ENCODE measurements at regions not wholly inside any gene's neighbourhood (a gene's known extent, or its start where the extent isn't known, plus 50 kb on each side); places are given as distances from the start of the nearest gene placed in this dataset.

DNA sequence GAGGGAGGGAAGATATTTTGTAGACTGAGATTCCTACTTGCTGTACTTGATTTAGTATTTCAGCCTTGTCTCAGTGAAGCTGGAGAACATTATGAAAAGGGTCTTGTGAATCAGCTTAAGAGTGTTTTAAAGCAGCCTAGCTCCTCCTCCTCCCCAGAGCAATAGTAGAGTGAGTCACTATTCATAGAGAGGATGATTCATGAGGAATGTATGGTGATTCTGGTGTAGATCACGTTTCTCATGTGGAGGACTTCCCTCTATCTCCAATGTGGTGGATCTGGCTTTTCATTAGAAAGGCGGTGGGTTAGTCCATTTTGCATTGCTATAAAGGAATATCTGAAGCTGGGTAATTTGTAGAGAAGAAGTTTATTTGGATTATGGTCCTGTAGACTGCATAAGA lies 340.1 kb upstream of the CHRM2 start:
- Histone ChIP-seq H3K36me3 (ENCODE audit: control insufficient read depth, low read depth, low read length) (no peaks in the 10 kb centered on the region), H3K9ac (ENCODE audit: low read length) (no peak overlapping the region), H3K27me3 (ENCODE audit: control insufficient read depth, insufficient read depth, low read length) (no peaks in the 10 kb centered on the region), H3K27ac (ENCODE audit: low read length) (no peak overlapping the region), H3K4me1 (ENCODE audit: control insufficient read depth, low read depth, low read length) (no peaks in the 10 kb centered on the region), H3K9me3 (ENCODE audit: control insufficient read depth, low read depth, low read length) (no peaks in the 10 kb centered on the region), H3K4me3 (ENCODE audit: low read length) (no peak overlapping the region)

DNA sequence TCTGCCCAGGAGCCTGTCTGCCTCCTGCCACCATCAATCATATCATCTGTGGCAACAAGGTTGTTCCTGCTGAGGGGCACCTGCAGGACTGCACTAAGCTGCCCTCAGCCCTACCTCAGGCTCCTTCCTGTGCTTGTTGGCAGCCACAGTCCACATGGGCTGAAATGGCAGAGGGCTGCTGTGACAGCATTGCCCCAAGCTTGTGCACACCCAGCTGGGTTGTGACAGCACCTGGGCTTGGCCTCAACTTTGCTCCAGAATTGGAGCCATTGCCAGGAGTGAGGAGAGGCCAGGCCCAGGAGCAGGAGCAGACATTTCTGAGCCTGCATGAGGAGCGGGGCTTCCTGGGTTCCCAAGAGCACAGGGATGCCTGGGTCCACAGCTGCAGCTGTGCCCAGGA lies 340.9 kb upstream of the CHRM2 start:
- Histone ChIP-seq H3K9me3 (ENCODE audit: control insufficient read depth, low read depth, low read length) (no peaks in the 10 kb centered on the region), H3K36me3 (ENCODE audit: control insufficient read depth, low read depth, low read length) (no peaks in the 10 kb centered on the region), H3K9ac (ENCODE audit: low read length) (no peak overlapping the region), H3K4me1 (ENCODE audit: control insufficient read depth, low read depth, low read length) (no peaks in the 10 kb centered on the region), H3K4me3 (ENCODE audit: low read length) (no peak overlapping the region), H3K27me3 (ENCODE audit: control insufficient read depth, insufficient read depth, low read length) (no peaks in the 10 kb centered on the region), H3K27ac (ENCODE audit: low read length) (no peak overlapping the region)

DNA sequence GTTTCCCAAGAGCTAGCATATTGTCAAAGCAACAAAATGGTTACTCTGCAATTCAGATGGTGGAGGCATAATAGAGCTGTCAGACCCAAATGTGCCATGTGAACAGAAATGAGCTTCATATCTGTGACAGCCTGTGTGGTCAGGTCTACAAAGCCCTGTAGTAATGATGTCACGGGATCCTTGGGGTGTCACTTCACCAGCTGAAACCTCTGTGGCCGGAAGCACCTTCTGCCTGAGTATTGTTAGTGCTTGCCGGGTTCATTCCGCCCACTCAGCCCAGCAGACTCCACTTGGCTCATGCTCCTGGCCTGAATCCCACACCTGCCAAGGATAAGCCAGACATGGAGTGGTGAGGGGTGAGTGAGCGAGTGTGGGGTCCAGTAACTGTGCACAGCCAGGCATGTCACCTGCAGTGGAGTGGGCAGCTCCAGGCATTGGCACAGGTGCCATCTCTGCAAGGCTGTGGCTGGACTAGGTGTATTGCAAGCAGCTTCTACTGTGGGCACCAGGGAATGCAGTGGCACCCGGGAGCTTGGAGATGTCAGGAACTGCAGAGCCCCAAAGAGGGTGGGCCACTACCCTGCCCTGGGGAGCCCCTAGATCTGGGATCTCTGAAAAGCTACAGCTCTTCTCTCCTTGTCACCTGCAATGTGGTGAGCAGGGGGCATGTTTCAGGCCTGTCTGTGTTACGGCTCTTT lies 341.9 kb upstream of the CHRM2 start:
- Histone ChIP-seq H3K9me3 (ENCODE audit: control insufficient read depth, low read depth, low read length) (no peaks in the 10 kb centered on the region), H3K27ac (ENCODE audit: low read length) (no peak overlapping the region), H3K27me3 (ENCODE audit: control insufficient read depth, insufficient read depth, low read length) (no peaks in the 10 kb centered on the region), H3K4me1 (ENCODE audit: control insufficient read depth, low read depth, low read length) (no peaks in the 10 kb centered on the region), H3K4me3 (ENCODE audit: low read length) (no peak overlapping the region), H3K9ac (ENCODE audit: low read length) (no peak overlapping the region), H3K36me3 (ENCODE audit: control insufficient read depth, low read depth, low read length) (no peaks in the 10 kb centered on the region)

- no peaks in the 10 kb centered on the region for H3K36me3 ChIP-seq (ENCODE audit: control insufficient read depth, low read depth, low read length)
- no peak overlapping the region for H3K27ac ChIP-seq (ENCODE audit: low read length)
- no peaks in the 10 kb centered on the region for H3K4me1 ChIP-seq (ENCODE audit: control insufficient read depth, low read depth, low read length)
- H3K27me3 ChIP-seq (ENCODE audit: control insufficient read depth, insufficient read depth, low read length): no peaks in the 10 kb centered on the region
- no peak overlapping the region for H3K9ac ChIP-seq (ENCODE audit: low read length)
- no peak overlapping the region for H3K4me3 ChIP-seq (ENCODE audit: low read length)
- H3K9me3 ChIP-seq (ENCODE audit: control insufficient read depth, low read depth, low read length): no peaks in the 10 kb centered on the region
Observed at GRCh38 chr7:136523571-136523970, 344.9 kb upstream of the CHRM2 start.

DNA sequence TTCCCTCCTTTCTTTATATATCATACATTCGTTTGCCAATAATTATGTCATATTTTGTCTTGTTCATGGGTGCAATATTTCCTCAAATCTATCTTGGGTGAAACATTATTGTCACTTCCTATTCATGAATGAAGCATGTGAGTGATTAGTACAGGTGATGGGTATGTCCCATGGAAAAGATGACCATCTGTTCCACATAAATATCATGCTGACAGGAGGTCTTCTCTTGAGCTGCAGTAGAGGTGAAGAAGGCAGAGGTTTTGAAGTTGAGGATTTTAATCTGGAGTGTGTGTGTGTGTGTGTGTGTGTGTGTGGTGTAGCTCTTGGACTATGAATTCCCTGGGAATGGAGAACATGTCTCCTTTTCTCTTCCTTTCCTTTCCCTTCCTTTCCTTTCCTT lies 350.5 kb upstream of the CHRM2 start:
- H3K27me3 ChIP-seq (ENCODE audit: control insufficient read depth, insufficient read depth, low read length): no peaks in the 10 kb centered on the region
- no peak overlapping the region for H3K9ac ChIP-seq (ENCODE audit: low read length)
- no peaks in the 10 kb centered on the region for H3K36me3 ChIP-seq (ENCODE audit: control insufficient read depth, low read depth, low read length)
- H3K4me1 ChIP-seq (ENCODE audit: control insufficient read depth, low read depth, low read length): peaks cover 7% of the 10 kb centered on the region
- no peaks in the 10 kb centered on the region for H3K9me3 ChIP-seq (ENCODE audit: control insufficient read depth, low read depth, low read length)
- no peak overlapping the region for H3K4me3 ChIP-seq (ENCODE audit: low read length)
- H3K27ac ChIP-seq (ENCODE audit: low read length): no peak overlapping the region

- Histone ChIP-seq H3K4me1 (ENCODE audit: control insufficient read depth, low read depth, low read length) (peaks cover 7% of the 10 kb centered on the region), H3K4me3 (ENCODE audit: low read length) (no peak overlapping the region), H3K9me3 (ENCODE audit: control insufficient read depth, low read depth, low read length) (no peaks in the 10 kb centered on the region), H3K9ac (ENCODE audit: low read length) (no peak overlapping the region), H3K36me3 (ENCODE audit: control insufficient read depth, low read depth, low read length) (no peaks in the 10 kb centered on the region), H3K27ac (ENCODE audit: low read length) (no peak overlapping the region), H3K27me3 (ENCODE audit: control insufficient read depth, insufficient read depth, low read length) (no peaks in the 10 kb centered on the region)
Observed at GRCh38 chr7:136514776-136515175, 353.7 kb upstream of the CHRM2 start.

- H3K9me3 ChIP-seq (ENCODE audit: control insufficient read depth, low read depth, low read length): no peaks in the 10 kb centered on the region
Observed at GRCh38 chr7:136513744-136514143, 354.7 kb upstream of the CHRM2 start.

DNA sequence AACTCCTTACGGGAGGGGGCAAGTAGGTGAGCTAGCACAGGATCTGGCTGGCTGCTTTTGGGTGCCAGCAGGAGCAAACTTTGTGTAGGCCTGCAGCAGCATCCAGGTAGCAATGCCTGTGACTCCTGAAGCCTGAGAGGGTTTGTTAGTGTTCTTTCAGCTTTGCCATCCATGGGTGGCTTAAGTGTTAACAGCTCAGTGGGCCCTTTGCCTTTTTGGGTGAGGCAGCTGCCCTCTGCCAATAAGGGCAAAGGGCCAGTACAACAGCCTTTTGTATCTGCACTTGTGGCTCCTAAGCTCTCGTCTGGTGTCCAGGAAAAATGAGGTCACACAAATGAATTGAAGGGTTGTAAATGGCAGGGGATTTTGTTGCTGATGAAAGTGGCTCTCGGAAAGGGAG lies 359.0 kb upstream of the CHRM2 start:
- Histone ChIP-seq H3K27ac (ENCODE audit: low read length) (no peak overlapping the region), H3K4me3 (ENCODE audit: low read length) (no peak overlapping the region), H3K4me1 (ENCODE audit: control insufficient read depth, low read depth, low read length) (peaks cover 9% of the 10 kb centered on the region), H3K27me3 (ENCODE audit: control insufficient read depth, insufficient read depth, low read length) (no peaks in the 10 kb centered on the region), H3K36me3 (ENCODE audit: control insufficient read depth, low read depth, low read length) (no peaks in the 10 kb centered on the region), H3K9me3 (ENCODE audit: control insufficient read depth, low read depth, low read length) (no peaks in the 10 kb centered on the region), H3K9ac (ENCODE audit: low read length) (no peak overlapping the region)

More at GRCh38 chr7:136513744-136514143, 354.7 kb upstream of the CHRM2 start:
- no peaks in the 10 kb centered on the region for H3K27me3 ChIP-seq (ENCODE audit: control insufficient read depth, insufficient read depth, low read length)
- no peak overlapping the region for H3K4me3 ChIP-seq (ENCODE audit: low read length)
- H3K36me3 ChIP-seq (ENCODE audit: control insufficient read depth, low read depth, low read length): no peaks in the 10 kb centered on the region
- H3K27ac ChIP-seq (ENCODE audit: low read length): no peak overlapping the region
- peaks cover 7% of the 10 kb centered on the region for H3K4me1 ChIP-seq (ENCODE audit: control insufficient read depth, low read depth, low read length)
- H3K9ac ChIP-seq (ENCODE audit: low read length): no peak overlapping the region

DNA sequence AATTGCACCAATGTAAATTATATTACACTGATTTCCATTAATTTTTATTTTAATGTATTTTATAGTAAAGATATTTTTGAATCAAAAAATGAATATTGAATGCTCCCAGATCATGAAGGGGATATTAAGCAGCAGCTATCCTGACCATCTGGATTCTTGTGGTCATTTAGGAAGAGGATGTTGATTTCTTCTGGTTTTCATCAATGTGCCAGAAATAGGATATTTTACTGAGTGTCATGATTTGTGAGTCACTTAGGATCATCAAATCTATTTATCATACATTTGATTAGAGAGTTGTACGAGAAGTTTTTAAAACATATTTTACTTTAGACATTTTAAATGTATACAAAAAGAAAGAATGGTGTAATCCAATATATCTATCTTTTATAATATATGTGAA lies 366.3 kb upstream of the CHRM2 start:
- no peaks in the 10 kb centered on the region for H3K27me3 ChIP-seq (ENCODE audit: control insufficient read depth, insufficient read depth, low read length)
- H3K9ac ChIP-seq (ENCODE audit: low read length): no peak overlapping the region
- no peaks in the 10 kb centered on the region for H3K9me3 ChIP-seq (ENCODE audit: control insufficient read depth, low read depth, low read length)
- peaks cover 7% of the 10 kb centered on the region for H3K4me1 ChIP-seq (ENCODE audit: control insufficient read depth, low read depth, low read length)
- no peak overlapping the region for H3K27ac ChIP-seq (ENCODE audit: low read length)
- H3K36me3 ChIP-seq (ENCODE audit: control insufficient read depth, low read depth, low read length): no peaks in the 10 kb centered on the region
- H3K4me3 ChIP-seq (ENCODE audit: low read length): no peak overlapping the region

- no peaks in the 10 kb centered on the region for H3K9me3 ChIP-seq (ENCODE audit: control insufficient read depth, low read depth, low read length)
- H3K27ac ChIP-seq (ENCODE audit: low read length): no peak overlapping the region
- H3K27me3 ChIP-seq (ENCODE audit: control insufficient read depth, insufficient read depth, low read length): no peaks in the 10 kb centered on the region
- no peak overlapping the region for H3K9ac ChIP-seq (ENCODE audit: low read length)
- H3K4me3 ChIP-seq (ENCODE audit: low read length): no peak overlapping the region
- H3K36me3 ChIP-seq (ENCODE audit: control insufficient read depth, low read depth, low read length): no peaks in the 10 kb centered on the region
- H3K4me1 ChIP-seq (ENCODE audit: control insufficient read depth, low read depth, low read length): peaks cover 4% of the 10 kb centered on the region
Observed at GRCh38 chr7:136501151-136501550, 367.3 kb upstream of the CHRM2 start.

GRCh38 chr7:136496551-136496950 lies 371.9 kb upstream of the CHRM2 start:
- no peaks in the 10 kb centered on the region for H3K36me3 ChIP-seq (ENCODE audit: control insufficient read depth, low read depth, low read length)
- H3K4me3 ChIP-seq (ENCODE audit: low read length): no peak overlapping the region
- no peaks in the 10 kb centered on the region for H3K4me1 ChIP-seq (ENCODE audit: control insufficient read depth, low read depth, low read length)
- no peak overlapping the region for H3K27ac ChIP-seq (ENCODE audit: low read length)
- H3K9me3 ChIP-seq (ENCODE audit: control insufficient read depth, low read depth, low read length): no peaks in the 10 kb centered on the region
- no peaks in the 10 kb centered on the region for H3K27me3 ChIP-seq (ENCODE audit: control insufficient read depth, insufficient read depth, low read length)
- no peak overlapping the region for H3K9ac ChIP-seq (ENCODE audit: low read length)

- no peaks in the 10 kb centered on the region for H3K27me3 ChIP-seq (ENCODE audit: control insufficient read depth, insufficient read depth, low read length)
- no peaks in the 10 kb centered on the region for H3K4me1 ChIP-seq (ENCODE audit: control insufficient read depth, low read depth, low read length)
- H3K9ac ChIP-seq (ENCODE audit: low read length): no peak overlapping the region
- no peak overlapping the region for H3K4me3 ChIP-seq (ENCODE audit: low read length)
- H3K27ac ChIP-seq (ENCODE audit: low read length): no peak overlapping the region
- H3K9me3 ChIP-seq (ENCODE audit: control insufficient read depth, low read depth, low read length): no peaks in the 10 kb centered on the region
- no peaks in the 10 kb centered on the region for H3K36me3 ChIP-seq (ENCODE audit: control insufficient read depth, low read depth, low read length)
Observed at GRCh38 chr7:136495081-136495480, 373.4 kb upstream of the CHRM2 start.
